Heart right ventricle (tissue), 16 donors: ENCODE measurements at regions not wholly inside any gene's neighbourhood (a gene's known extent, or its start where the extent isn't known, plus 50 kb on each side); places are given as distances from the start of the nearest gene placed in this dataset.

Experiments used
- ATAC-seq, 8 donors: fragments of 200-7000 bp; cut with Tn5 transposase; one replicate each; pipeline ENCODE4 v1.9.1; 2020; ENCODE audit warnings: mild to moderate bottlenecking in 8 of 8, moderate library complexity in 8 of 8, moderate number of reproducible peaks in 1 of 8
- DNase-seq, 2 donors: peaks; one replicate each; pipeline ENCODE4 v3.0.0-alpha.2; 2020
- H3K27ac ChIP-seq, 10 donors: fragments of 200-600 bp; sonication (generic) in 2 of 10; one replicate each; pipeline versions ENCODE4 v1.5.0 to v1.8.0; 2020 to 2022; ENCODE audit warnings: mild to moderate bottlenecking in 3 of 10
- H3K27me3 ChIP-seq, 7 donors: fragments of 200-600 bp; one replicate each; pipeline ENCODE4 v1.8.0; 2021 to 2022; ENCODE audit warnings: mild to moderate bottlenecking in 2 of 7
- H3K36me3 ChIP-seq, 9 donors: fragments of 200-600 bp; sonication (generic) in 1 of 9; one replicate each; pipeline versions ENCODE4 v1.5.0 to v1.8.0; 2020 to 2022; ENCODE audit warnings: mild to moderate bottlenecking in 2 of 9
- H3K4me1 ChIP-seq, 9 donors: fragments of 200-600 bp; sonication (generic) in 1 of 9; one replicate each; pipeline versions ENCODE4 v1.5.0 to v1.8.0; 2020 to 2022; ENCODE audit warnings: mild to moderate bottlenecking in 4 of 9
- H3K4me3 ChIP-seq, 10 donors: fragments of 200-600 bp; sonication (generic) in 2 of 10; one replicate each; pipeline versions ENCODE4 v1.5.0 to v1.8.0; 2020 to 2022; ENCODE audit warnings: mild to moderate bottlenecking in 7 of 10, moderate library complexity in 2 of 10
- H3K9me3 ChIP-seq, 11 donors: fragments of 200-600 bp in 10 of 11; sonication (generic) in 2 of 11; one replicate each; pipeline versions ENCODE4 v1.5.0 to v1.8.0; 2013 to 2022; ENCODE audit warnings: mild to moderate bottlenecking in 2 of 11, control low read depth in 1 of 11, moderate library complexity in 1 of 11
- WGBS, 2 donors: extraction: QIAGEN DNeasy Blood & Tissue Kit; methylation state at CpG; one replicate each; pipeline ENCODE4 v1.1.7; 2013; ENCODE audit warnings: inconsistent platforms in 1 of 2; 5-methylcytosine and 5-hydroxymethylcytosine counted together
- intact Hi-C, 10 donors: fragments of 100-400 bp; cut with DNase I; formaldehyde crosslinking; loops; one replicate each; pipeline versions ENCODE4 v1.11.1 to v1.14.2; 2022
- TF ChIP-seq, protein P1 (sequence below), 9 donors: fragments of 200-600 bp; sonication (generic) in 2 of 9; IDR thresholded peaks; one replicate each; pipeline versions ENCODE4 v1.5.0 to v1.8.0; 2021 to 2022; ENCODE audit warnings: antibody characterized with exemption in 9 of 9, mild to moderate bottlenecking in 5 of 9, moderate library complexity in 1 of 9
- donor health status: Arrhythmogenic right ventricular cardiomyopathy.
- donor health status: ischemic (EF 13 %, LVEDD 7.1; RV severe dilation, severe dysfunction).
- donor health status: healthy with polysubstance abuse.
- donor health status: DM: no; HTN: yes; CAD: no.
- donor health status: DM: no; HTN: no; CAD: no.
- donor health status: ischemic (EF 25% LVEDD 6.9; RV normal size, moderate dysfunction).
- donor health status: ischemic (EF 25% LVEDD 5.7; RV mildly dilated, moderate dysfunction).
- donor health status: healthy.
- donor health status: DM: yes; HTN: yes; CAD: no.
- donor health status: Ischemic cardiomyopathy.
- donor health status: ischemic (EF 35%, LVEDD 5.7; RV mildly dilated, moderate dysfunction).
- donor health status: nonischemic (EF 11% LVEDD 7.7; RV severe dilation, severe dysfunction).
- donor health status: DM: yes; HTN: yes; CAD: no.
- donor health status: PGD.
- donor health status: ischemic (EF 29% LVEDD 5.4; RV normal size, mild dysfunction).
- donor health status: nonischemic (EF 23%, LVEDD 6.1; RV moderate dilation, normal function).

DNA sequence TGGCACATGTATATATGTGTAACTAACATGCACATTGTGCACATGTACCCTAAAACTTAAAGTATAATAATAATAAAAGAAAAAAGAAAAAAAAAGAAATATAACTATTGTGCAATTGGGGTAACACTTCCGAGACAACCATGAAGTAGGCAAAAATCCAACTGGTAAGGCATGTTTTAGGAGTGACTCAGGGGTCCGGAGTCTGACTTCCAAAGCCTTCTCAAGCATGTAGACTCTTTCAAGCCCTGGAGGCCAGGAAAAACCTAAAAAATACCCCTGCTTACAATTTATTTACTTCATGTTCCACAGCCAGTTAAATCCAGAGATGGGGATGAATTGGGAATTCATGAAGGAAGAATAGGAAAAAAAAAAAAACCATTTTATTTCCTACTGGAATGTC lies 161.3 kb upstream of the PHACTR1 start:
- no peaks in the 10 kb centered on the region for H3K36me3 ChIP-seq
- H3K4me1 ChIP-seq, result no peaks in the 10 kb centered on the region
- H3K27ac ChIP-seq, result no peak overlapping the region
- ATAC-seq (no peak), DNase-seq (no peak)
- no peak overlapping the region for H3K4me3 ChIP-seq
- intact Hi-C loops, result no loop called here
- TF ChIP-seq, protein P1, sequence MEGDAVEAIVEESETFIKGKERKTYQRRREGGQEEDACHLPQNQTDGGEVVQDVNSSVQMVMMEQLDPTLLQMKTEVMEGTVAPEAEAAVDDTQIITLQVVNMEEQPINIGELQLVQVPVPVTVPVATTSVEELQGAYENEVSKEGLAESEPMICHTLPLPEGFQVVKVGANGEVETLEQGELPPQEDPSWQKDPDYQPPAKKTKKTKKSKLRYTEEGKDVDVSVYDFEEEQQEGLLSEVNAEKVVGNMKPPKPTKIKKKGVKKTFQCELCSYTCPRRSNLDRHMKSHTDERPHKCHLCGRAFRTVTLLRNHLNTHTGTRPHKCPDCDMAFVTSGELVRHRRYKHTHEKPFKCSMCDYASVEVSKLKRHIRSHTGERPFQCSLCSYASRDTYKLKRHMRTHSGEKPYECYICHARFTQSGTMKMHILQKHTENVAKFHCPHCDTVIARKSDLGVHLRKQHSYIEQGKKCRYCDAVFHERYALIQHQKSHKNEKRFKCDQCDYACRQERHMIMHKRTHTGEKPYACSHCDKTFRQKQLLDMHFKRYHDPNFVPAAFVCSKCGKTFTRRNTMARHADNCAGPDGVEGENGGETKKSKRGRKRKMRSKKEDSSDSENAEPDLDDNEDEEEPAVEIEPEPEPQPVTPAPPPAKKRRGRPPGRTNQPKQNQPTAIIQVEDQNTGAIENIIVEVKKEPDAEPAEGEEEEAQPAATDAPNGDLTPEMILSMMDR (IDR thresholded peaks at IDR 0.05), result no peak
- H3K9me3 ChIP-seq, result peaks cover 0 to 23% (median 0%) of the 10 kb centered on the region in 11 donors
- WGBS, 2 donors, result 84 to 97% methylated on average over 2 of the region's 2 CpGs
- H3K27me3 ChIP-seq, result no peaks in the 10 kb centered on the region

- TF ChIP-seq, protein P1 (IDR thresholded peaks at IDR 0.05), result no peak
- Histone ChIP-seq H3K4me1 (no peaks in the 10 kb centered on the region), H3K9me3 (peaks cover 0 to 27% (median 0%) of the 10 kb centered on the region in 11 donors), H3K4me3 (no peak overlapping the region), H3K27me3 (no peaks in the 10 kb centered on the region), H3K36me3 (no peaks in the 10 kb centered on the region), H3K27ac (no peak overlapping the region)
- intact Hi-C loops, result no loop called here
- no peak for ATAC-seq
- WGBS, 2 donors, result 85 to 87% methylated on average over 3 of the region's 3 CpGs
- no peak for DNase-seq
These were observed 160.8 kb upstream of the PHACTR1 start for GRCh38 chr6:12555781-12556180.

DNA sequence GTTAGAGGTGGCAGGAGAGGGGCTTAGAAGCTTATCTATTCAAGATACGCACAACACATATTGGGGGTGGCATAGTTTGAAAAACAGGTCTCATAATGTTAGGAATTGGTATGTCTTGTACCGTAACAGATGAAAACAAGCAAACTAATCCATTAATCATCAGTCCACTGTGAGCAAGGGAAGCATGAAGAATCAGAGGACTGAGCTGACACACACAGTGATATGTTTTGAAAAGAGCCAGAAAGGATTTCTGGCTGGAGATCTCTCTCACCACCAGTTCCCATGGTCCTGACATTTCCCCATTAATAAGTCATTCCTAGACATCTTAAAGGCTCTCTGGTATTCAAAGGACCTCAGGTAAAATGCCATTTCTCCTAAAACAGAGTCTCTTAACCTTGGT lies 158.8 kb upstream of the PHACTR1 start:
- Histone ChIP-seq H3K27ac (no peak overlapping the region), H3K4me3 (no peak overlapping the region), H3K27me3 (no peaks in the 10 kb centered on the region), H3K36me3 (no peaks in the 10 kb centered on the region), H3K9me3 (peaks cover 0 to 39% (median 7%) of the 10 kb centered on the region in 11 donors), H3K4me1 (no peaks in the 10 kb centered on the region)
- WGBS, 2 donors, result 62 to 81% methylated on average over 2 of the region's 2 CpGs
- TF ChIP-seq, protein P1 (IDR thresholded peaks at IDR 0.05), result no peak
- intact Hi-C loops, result no loop called here
- no peak for DNase-seq
- no peak for ATAC-seq

- H3K4me3 ChIP-seq, result no peak overlapping the region
- H3K4me1 ChIP-seq, result no peaks in the 10 kb centered on the region
- intact Hi-C loops, result no loop called here
- DNase-seq (no peak), ATAC-seq (no peak)
- H3K9me3 ChIP-seq, result peaks cover 0 to 39% (median 7%) of the 10 kb centered on the region in 11 donors
- 84 to 90% methylated on average over 5 of the region's 5 CpGs for WGBS, 2 donors
- TF ChIP-seq, protein P1 (IDR thresholded peaks at IDR 0.05), result no peak
- H3K27me3 ChIP-seq, result no peaks in the 10 kb centered on the region
- no peak overlapping the region for H3K27ac ChIP-seq
- no peaks in the 10 kb centered on the region for H3K36me3 ChIP-seq
These were observed 156.3 kb upstream of the PHACTR1 start for GRCh38 chr6:12560315-12560714.
